LNCAP (cell line): ENCODE measurements at regions not wholly inside any gene's neighbourhood (a gene's known extent, or its start where the extent isn't known, plus 50 kb on each side); places are given as distances from the start of the nearest gene placed in this dataset.

Source experiments
- CTCF ChIP-seq: fragments of 450-650 bp; IDR thresholded peaks from 2 replicates; pipeline ENCODE4 v1.5.1; 2017; ENCODE audit warnings: mild to moderate bottlenecking

GRCh38 chr1:22281521-22282363, 138.8 kb upstream of the WNT4 start:
- TF ChIP-seq CTCF: no peak

GRCh38 chr1:22282364-22282995, 139.6 kb upstream of the WNT4 start:
- no peak for TF ChIP-seq CTCF

- TF ChIP-seq CTCF: no peak
These were observed 140.7 kb upstream of the WNT4 start for GRCh38 chr1:22283596-22283995.

GRCh38 chr1:22284236-22284635, 141.3 kb upstream of the WNT4 start:
- no peak for TF ChIP-seq CTCF

- no peak for TF ChIP-seq CTCF
These were observed 142.1 kb upstream of the WNT4 start for GRCh38 chr1:22284906-22285548.

- TF ChIP-seq CTCF: no peak
These were observed 142.9 kb upstream of the WNT4 start for GRCh38 chr1:22285549-22286396.

GRCh38 chr1:22286491-22286890, 143.6 kb upstream of the WNT4 start:
- TF ChIP-seq CTCF: no peak
